Left lung (tissue), 4 donors: ENCODE measurements at regions not wholly inside any gene's neighbourhood (a gene's known extent, or its start where the extent isn't known, plus 50 kb on each side); places are given as distances from the start of the nearest gene placed in this dataset.

Experiments used
- ATAC-seq: fragments of 200-7000 bp; cut with Tn5 transposase; one replicate; pipeline ENCODE4 v1.9.1; 2020; ENCODE audit warnings: moderate library complexity
- DNase-seq, 4 donors: peaks; one replicate each; pipeline ENCODE4 v3.0.0-alpha.2; 2013 to 2020
- H3K27ac ChIP-seq, 2 donors: fragments of 200-600 bp; sonication (generic) in 1 of 2; one replicate each; pipeline versions ENCODE4 v1.5.0 to v1.8.0; 2020 to 2021
- H3K27me3 ChIP-seq, 2 donors: fragments of 200-600 bp; sonication (generic) in 1 of 2; one replicate each; pipeline versions ENCODE4 v1.5.0 to v1.8.0; 2020 to 2021
- H3K36me3 ChIP-seq, 2 donors: fragments of 200-600 bp; sonication (generic) in 1 of 2; one replicate each; pipeline versions ENCODE4 v1.5.0 to v1.8.0; 2020 to 2021
- H3K4me1 ChIP-seq, 2 donors: fragments of 200-600 bp; one replicate each; pipeline ENCODE4 v1.8.0; 2021
- H3K4me3 ChIP-seq, 2 donors: fragments of 200-600 bp; sonication (generic) in 1 of 2; one replicate each; pipeline versions ENCODE4 v1.5.0 to v1.8.0; 2020 to 2021; ENCODE audit warnings: mild to moderate bottlenecking in 1 of 2
- H3K9me3 ChIP-seq, 2 donors: fragments of 200-600 bp; sonication (generic) in 1 of 2; one replicate each; pipeline versions ENCODE4 v1.5.0 to v1.8.0; 2020 to 2021
- CTCF ChIP-seq, 2 donors: fragments of 200-600 bp; sonication (generic) in 1 of 2; IDR thresholded peaks; one replicate each; pipeline versions ENCODE4 v1.5.0 to v1.8.0; 2021; ENCODE audit warnings: antibody characterized with exemption in 2 of 2
- intact Hi-C, 2 donors: fragments of 100-400 bp; cut with DNase I; formaldehyde crosslinking; loops; one replicate each; pipeline versions ENCODE4 v1.11.2 to v1.14.2; 2022
- donor health status: DM: no; HTN: yes; CAD: no.
- donor health status: DM: no; HTN: no; CAD: no.

- no peaks in the 10 kb centered on the region for H3K4me1 ChIP-seq
- intact Hi-C loops = no loop called here
These were observed 257.8 kb upstream of the CCDC196 start for GRCh38 chr14:66228267-66228970.

GRCh38 chr14:66231820-66232219 is 254.4 kb upstream of the CCDC196 start:
- H3K9me3 ChIP-seq = peaks cover 0 to 17% of the 10 kb centered on the region in 2 donors
- ATAC-seq = no peak
- no peak overlapping the region for H3K27ac ChIP-seq
- peaks cover 0 to 5% of the 10 kb centered on the region in 2 donors for H3K27me3 ChIP-seq
- TF ChIP-seq CTCF (IDR thresholded peaks at IDR 0.05) = no peak
- H3K4me3 ChIP-seq = no peak overlapping the region
- no peaks in the 10 kb centered on the region for H3K4me1 ChIP-seq
- intact Hi-C loops = no loop called here
- no peaks in the 10 kb centered on the region for H3K36me3 ChIP-seq
- DNase-seq = no peak

More at GRCh38 chr14:66228267-66228970, 257.8 kb upstream of the CCDC196 start:
- no peak for ATAC-seq
- no peak for TF ChIP-seq CTCF (IDR thresholded peaks at IDR 0.05)
- H3K36me3 ChIP-seq = no peaks in the 10 kb centered on the region
- peaks cover 0 to 17% of the 10 kb centered on the region in 2 donors for H3K9me3 ChIP-seq
- H3K27ac ChIP-seq = no peak overlapping the region
- no peaks in the 10 kb centered on the region for H3K27me3 ChIP-seq
- no peak overlapping the region for H3K4me3 ChIP-seq
- no peak for DNase-seq

GRCh38 chr14:66233591-66233990 is 252.6 kb upstream of the CCDC196 start:
- peaks cover 0 to 4% of the 10 kb centered on the region in 2 donors for H3K9me3 ChIP-seq
- no peak for DNase-seq
- no peaks in the 10 kb centered on the region for H3K4me1 ChIP-seq
- no peaks in the 10 kb centered on the region for H3K36me3 ChIP-seq
- ATAC-seq = no peak
- H3K27me3 ChIP-seq = peaks cover 0 to 5% of the 10 kb centered on the region in 2 donors
- H3K27ac ChIP-seq = no peak overlapping the region
- no peak for TF ChIP-seq CTCF (IDR thresholded peaks at IDR 0.05)
- H3K4me3 ChIP-seq = no peak overlapping the region
- intact Hi-C loops = no loop called here

- no peak for ATAC-seq
- Histone ChIP-seq H3K4me3 (no peak overlapping the region), H3K9me3 (no peaks in the 10 kb centered on the region), H3K4me1 (no peaks in the 10 kb centered on the region), H3K27me3 (peaks cover 0 to 5% of the 10 kb centered on the region in 2 donors), H3K36me3 (no peaks in the 10 kb centered on the region), H3K27ac (no peak overlapping the region)
- intact Hi-C loops = no loop called here
- no peak for TF ChIP-seq CTCF (IDR thresholded peaks at IDR 0.05)
- DNase-seq = no peak
These were observed 251.8 kb upstream of the CCDC196 start for GRCh38 chr14:66234411-66234810.

- ATAC-seq (no peak), DNase-seq (no peak)
- H3K27ac ChIP-seq = no peak overlapping the region
- no peaks in the 10 kb centered on the region for H3K4me1 ChIP-seq
- no peak overlapping the region for H3K4me3 ChIP-seq
- no peaks in the 10 kb centered on the region for H3K36me3 ChIP-seq
- peaks cover 0 to 5% of the 10 kb centered on the region in 2 donors for H3K27me3 ChIP-seq
- intact Hi-C loops = no loop called here
- no peaks in the 10 kb centered on the region for H3K9me3 ChIP-seq
- TF ChIP-seq CTCF (IDR thresholded peaks at IDR 0.05) = no peak
These were observed 248.4 kb upstream of the CCDC196 start for GRCh38 chr14:66237741-66238140.
